Vagina (tissue), 2 donors: ENCODE measurements at regions not wholly inside any gene's neighbourhood (a gene's known extent, or its start where the extent isn't known, plus 50 kb on each side); places are given as distances from the start of the nearest gene placed in this dataset.

Source experiments
- DNase-seq, 2 donors: peaks; one replicate each; pipeline ENCODE4 v3.0.0-alpha.2; 2017; ENCODE audit errors: extremely low spot score in 2 of 2
- H3K27ac ChIP-seq: fragments of 200-600 bp; sonication (generic); one replicate; pipeline ENCODE4 v1.5.1; 2019
- H3K27me3 ChIP-seq: fragments of 200-600 bp; sonication (generic); one replicate; pipeline ENCODE4 v1.5.1; 2019
- H3K36me3 ChIP-seq, 2 donors: fragments of 200-600 bp; sonication (generic); one replicate each; pipeline ENCODE4 v1.5.1; 2017 to 2019
- H3K4me1 ChIP-seq: fragments of 200-600 bp; sonication (generic); one replicate; pipeline ENCODE4 v1.5.1; 2019
- H3K4me3 ChIP-seq, 2 donors: fragments of 200-600 bp; sonication (generic); 1 replicate in 1 of 2; 2 replicates in 1 of 2; pipeline ENCODE4 v1.5.1; 2016 to 2019
- H3K9me3 ChIP-seq: fragments of 200-600 bp; sonication (generic); one replicate; pipeline ENCODE4 v1.5.1; 2019
- CTCF ChIP-seq, 3 experiments: fragments of 450-650 bp in 2 of 3; fragments of 200-600 bp in 1 of 3; sonication (generic) in 1 of 3; IDR thresholded peaks; one replicate each; pipeline ENCODE4 v1.5.1; 2017 to 2019; ENCODE audit warnings: antibody characterized with exemption in 3 of 3, mild to moderate bottlenecking in 2 of 3, moderate library complexity in 2 of 3
- POLR2A ChIP-seq, 2 donors: fragments of 450-650 bp; IDR thresholded peaks; one replicate each; pipeline ENCODE4 v1.6.1; 2017; ENCODE audit warnings: antibody characterized with exemption in 2 of 2, mild to moderate bottlenecking in 2 of 2, moderate library complexity in 2 of 2
- POLR2AphosphoS5 ChIP-seq, 2 donors: sonication (generic); formaldehyde crosslinking; IDR thresholded peaks; one replicate each; pipeline ENCODE4 v1.9.0; 2017; ENCODE audit warnings: antibody characterized with exemption in 2 of 2, mild to moderate bottlenecking in 2 of 2, low read depth in 1 of 2; ENCODE audit not compliant: insufficient read depth in 1 of 2
- intact Hi-C: fragments of 100-400 bp; cut with DNase I; formaldehyde crosslinking; loops from one replicate; pipeline ENCODE4 v1.15.1; 2023

- DNase-seq, result no peak
- intact Hi-C loops, result no loop called here
- Histone ChIP-seq H3K9me3 (no peaks in the 10 kb centered on the region), H3K36me3 (no peaks in the 10 kb centered on the region), H3K27ac (no peak overlapping the region), H3K4me1 (no peaks in the 10 kb centered on the region), H3K4me3 (no peak overlapping the region), H3K27me3 (no peaks in the 10 kb centered on the region)
- TF ChIP-seq POLR2A (IDR thresholded peaks at IDR 0.05) (no peak), POLR2AphosphoS5 (IDR thresholded peaks at IDR 0.05; ENCODE audit: insufficient read depth in 1 of 2, low read depth in 1 of 2) (no peak), CTCF (IDR thresholded peaks at IDR 0.05) (no peak)
Observed at GRCh38 chr5:105940181-105940580, 1730.6 kb downstream of the EFNA5 start.

GRCh38 chr5:105934171-105934570 is 1736.6 kb downstream of the EFNA5 start:
- Histone ChIP-seq H3K4me3 (no peak overlapping the region), H3K4me1 (no peaks in the 10 kb centered on the region), H3K27me3 (no peaks in the 10 kb centered on the region), H3K36me3 (no peaks in the 10 kb centered on the region), H3K9me3 (no peaks in the 10 kb centered on the region), H3K27ac (no peak overlapping the region)
- TF ChIP-seq POLR2AphosphoS5 (IDR thresholded peaks at IDR 0.05; ENCODE audit: insufficient read depth in 1 of 2, low read depth in 1 of 2) (no peak), CTCF (IDR thresholded peaks at IDR 0.05) (no peak), POLR2A (IDR thresholded peaks at IDR 0.05) (no peak)
- DNase-seq, result no peak
- intact Hi-C loops, result no loop called here

- Histone ChIP-seq H3K4me1 (no peaks in the 10 kb centered on the region), H3K4me3 (no peak overlapping the region), H3K9me3 (no peaks in the 10 kb centered on the region), H3K27ac (no peak overlapping the region), H3K27me3 (no peaks in the 10 kb centered on the region), H3K36me3 (no peaks in the 10 kb centered on the region)
- intact Hi-C loops, result no loop called here
- no peak for DNase-seq
- TF ChIP-seq POLR2A (IDR thresholded peaks at IDR 0.05) (no peak), POLR2AphosphoS5 (IDR thresholded peaks at IDR 0.05; ENCODE audit: insufficient read depth in 1 of 2, low read depth in 1 of 2) (no peak), CTCF (IDR thresholded peaks at IDR 0.05) (no peak)
Observed at GRCh38 chr5:105931881-105932421, 1738.8 kb downstream of the EFNA5 start.

GRCh38 chr5:105929858-105930257 is 1740.9 kb downstream of the EFNA5 start:
- intact Hi-C loops, result no loop called here
- Histone ChIP-seq H3K4me3 (no peak overlapping the region), H3K4me1 (no peaks in the 10 kb centered on the region), H3K36me3 (no peaks in the 10 kb centered on the region), H3K9me3 (no peaks in the 10 kb centered on the region), H3K27ac (no peak overlapping the region), H3K27me3 (no peaks in the 10 kb centered on the region)
- TF ChIP-seq POLR2AphosphoS5 (IDR thresholded peaks at IDR 0.05; ENCODE audit: insufficient read depth in 1 of 2, low read depth in 1 of 2) (no peak), CTCF (IDR thresholded peaks at IDR 0.05) (no peak), POLR2A (IDR thresholded peaks at IDR 0.05) (no peak)
- DNase-seq, result no peak

GRCh38 chr5:105924366-105924765 is 1746.4 kb downstream of the EFNA5 start:
- no peak for DNase-seq
- H3K27me3 ChIP-seq, result no peaks in the 10 kb centered on the region
- intact Hi-C loops, result no loop called here
- no peaks in the 10 kb centered on the region for H3K9me3 ChIP-seq
- H3K4me3 ChIP-seq, result no peak overlapping the region
- H3K36me3 ChIP-seq, result no peaks in the 10 kb centered on the region
- H3K27ac ChIP-seq, result no peak overlapping the region
- TF ChIP-seq CTCF (IDR thresholded peaks at IDR 0.05) (no peak), POLR2AphosphoS5 (IDR thresholded peaks at IDR 0.05; ENCODE audit: insufficient read depth in 1 of 2, low read depth in 1 of 2) (no peak), POLR2A (IDR thresholded peaks at IDR 0.05) (no peak)
- no peaks in the 10 kb centered on the region for H3K4me1 ChIP-seq
